ENCODE measurements at regions not wholly inside any gene's neighbourhood (a gene's known extent, or its start where the extent isn't known, plus 50 kb on each side); places are given as distances from the start of the nearest gene placed in this dataset.

DNA sequence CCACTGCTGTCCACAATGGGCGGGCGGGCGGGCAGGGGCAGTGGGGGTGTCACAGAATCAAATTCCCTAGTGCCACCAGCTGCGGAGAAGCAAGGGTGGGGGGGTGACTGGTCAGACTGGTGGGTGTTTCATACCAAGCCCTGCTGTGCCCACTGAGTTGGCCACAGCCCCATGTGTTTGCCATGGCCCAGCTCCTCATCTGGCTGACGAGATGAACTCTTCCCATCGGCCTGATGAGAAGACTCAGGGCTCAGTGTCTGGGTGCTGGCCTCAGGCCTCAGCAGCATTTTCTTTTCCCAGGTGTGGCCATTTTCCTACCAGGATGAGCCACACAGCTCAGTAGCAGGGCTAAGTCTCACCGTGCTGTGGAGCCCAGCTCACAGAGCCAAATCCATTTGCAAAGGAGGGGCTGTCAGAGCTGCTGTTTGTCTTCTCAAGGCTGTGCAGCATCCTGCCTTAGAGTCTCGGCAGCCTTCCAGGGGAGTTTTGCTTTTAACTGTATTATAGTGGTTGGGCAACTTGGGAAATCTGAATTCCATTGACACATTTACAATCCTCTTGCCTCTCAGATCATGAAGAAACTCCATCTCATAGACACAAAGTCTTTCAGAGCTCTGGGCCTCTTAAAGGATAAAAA, 176.8 kb downstream of the ABHD5 start:
- in situ Hi-C loops (cut with MboI; ENCODE audit: low pct_unique_long_range_greater_than_20kb, low sequenced_read_pairs, unreplicated experiment), result no loop called here
- no peak for DNase-seq (ENCODE audit: low spot score)
- TF ChIP-seq, protein P1, sequence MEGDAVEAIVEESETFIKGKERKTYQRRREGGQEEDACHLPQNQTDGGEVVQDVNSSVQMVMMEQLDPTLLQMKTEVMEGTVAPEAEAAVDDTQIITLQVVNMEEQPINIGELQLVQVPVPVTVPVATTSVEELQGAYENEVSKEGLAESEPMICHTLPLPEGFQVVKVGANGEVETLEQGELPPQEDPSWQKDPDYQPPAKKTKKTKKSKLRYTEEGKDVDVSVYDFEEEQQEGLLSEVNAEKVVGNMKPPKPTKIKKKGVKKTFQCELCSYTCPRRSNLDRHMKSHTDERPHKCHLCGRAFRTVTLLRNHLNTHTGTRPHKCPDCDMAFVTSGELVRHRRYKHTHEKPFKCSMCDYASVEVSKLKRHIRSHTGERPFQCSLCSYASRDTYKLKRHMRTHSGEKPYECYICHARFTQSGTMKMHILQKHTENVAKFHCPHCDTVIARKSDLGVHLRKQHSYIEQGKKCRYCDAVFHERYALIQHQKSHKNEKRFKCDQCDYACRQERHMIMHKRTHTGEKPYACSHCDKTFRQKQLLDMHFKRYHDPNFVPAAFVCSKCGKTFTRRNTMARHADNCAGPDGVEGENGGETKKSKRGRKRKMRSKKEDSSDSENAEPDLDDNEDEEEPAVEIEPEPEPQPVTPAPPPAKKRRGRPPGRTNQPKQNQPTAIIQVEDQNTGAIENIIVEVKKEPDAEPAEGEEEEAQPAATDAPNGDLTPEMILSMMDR (IDR thresholded peaks at IDR 0.05; ENCODE audit: extremely low read depth, insufficient read depth, missing control alignments), result no peak

DNA sequence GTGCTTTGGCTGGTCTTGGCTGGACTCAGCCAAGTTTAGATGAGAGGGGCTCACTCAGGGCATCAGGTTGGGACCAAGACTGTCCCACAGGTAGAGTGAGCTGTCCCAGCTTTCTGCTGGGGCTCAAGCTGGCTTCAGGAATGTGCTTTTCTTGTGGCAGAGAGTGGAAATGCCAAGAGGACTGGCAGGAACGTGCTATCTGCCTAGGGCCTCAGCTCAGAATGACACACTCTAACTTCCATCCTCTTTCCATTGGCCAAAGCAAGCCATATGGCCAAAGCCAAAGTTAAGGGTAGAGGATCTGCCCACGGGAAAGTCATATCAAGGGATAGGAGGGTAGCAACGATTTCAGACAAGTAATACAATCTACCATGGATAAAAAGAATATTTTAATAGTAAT, 178.8 kb downstream of the ABHD5 start:
- in situ Hi-C loops (cut with MboI; ENCODE audit: low pct_unique_long_range_greater_than_20kb, low sequenced_read_pairs, unreplicated experiment), result no loop called here
- TF ChIP-seq, protein P1 (IDR thresholded peaks at IDR 0.05; ENCODE audit: extremely low read depth, insufficient read depth, missing control alignments), result no peak
- DNase-seq (ENCODE audit: low spot score), result no peak

DNA sequence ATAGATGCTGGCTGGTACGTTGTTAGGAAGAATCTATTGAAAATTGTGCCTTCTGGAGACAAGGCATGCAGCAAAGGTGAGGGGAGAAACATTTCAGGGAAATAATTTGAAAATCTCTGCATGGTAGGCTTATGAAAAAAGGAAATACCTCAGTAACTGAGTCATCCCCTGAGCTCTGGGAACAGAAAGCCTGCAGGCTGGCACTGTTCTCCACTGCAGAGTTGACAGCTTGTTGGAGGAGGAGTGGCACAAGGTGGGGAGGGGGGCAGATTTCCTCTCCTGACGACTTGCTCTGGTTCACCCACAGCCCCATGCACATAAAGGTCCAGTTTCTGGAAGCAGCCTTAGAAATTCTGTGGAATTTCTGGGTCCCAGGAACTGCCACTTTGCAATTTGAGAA, 179.4 kb downstream of the ABHD5 start:
- no peak for DNase-seq (ENCODE audit: low spot score)
- in situ Hi-C loops (cut with MboI; ENCODE audit: low pct_unique_long_range_greater_than_20kb, low sequenced_read_pairs, unreplicated experiment), result no loop called here
- TF ChIP-seq, protein P1 (IDR thresholded peaks at IDR 0.05; ENCODE audit: extremely low read depth, insufficient read depth, missing control alignments), result no peak

DNA sequence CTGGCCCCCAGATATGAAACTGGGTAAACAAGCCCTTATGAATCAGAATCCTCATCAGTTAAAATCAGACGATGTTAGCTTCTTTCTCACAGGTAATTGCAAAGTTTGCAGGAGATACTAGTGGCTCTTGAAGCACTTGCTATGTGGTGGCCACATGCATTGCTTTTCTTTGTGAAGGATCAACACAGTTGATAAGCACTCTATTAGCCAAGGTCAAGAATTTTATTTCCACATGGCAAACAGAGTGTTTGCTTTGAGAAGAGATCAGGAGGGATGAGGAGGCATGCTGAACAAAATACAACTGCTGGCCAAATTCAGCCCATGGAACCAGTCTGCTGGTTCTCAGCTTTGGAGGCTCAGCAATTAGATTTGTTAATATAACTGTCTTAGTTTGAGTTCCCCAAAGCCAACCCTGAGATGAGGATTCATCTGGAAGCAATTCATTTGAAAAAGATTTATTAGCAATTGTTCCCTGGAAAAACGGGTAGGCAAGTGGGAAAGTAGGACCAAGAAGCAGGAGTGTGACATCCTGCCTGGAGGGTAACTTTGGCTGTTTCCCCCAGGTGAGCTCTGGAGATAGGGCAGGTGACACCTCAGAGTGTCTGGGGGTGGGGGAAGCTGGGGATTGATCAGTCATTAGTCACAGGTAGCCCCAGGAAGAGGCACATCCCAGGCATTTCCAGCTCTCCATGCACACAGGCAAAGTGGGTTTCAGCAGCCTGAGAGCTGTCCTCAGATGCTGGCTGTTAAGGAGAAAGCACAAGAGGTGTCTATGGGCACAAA, 180.3 kb downstream of the ABHD5 start:
- in situ Hi-C loops (cut with MboI; ENCODE audit: low pct_unique_long_range_greater_than_20kb, low sequenced_read_pairs, unreplicated experiment), result no loop called here
- TF ChIP-seq, protein P1 (IDR thresholded peaks at IDR 0.05; ENCODE audit: extremely low read depth, insufficient read depth, missing control alignments), result no peak
- DNase-seq (ENCODE audit: low spot score), result no peak

DNA sequence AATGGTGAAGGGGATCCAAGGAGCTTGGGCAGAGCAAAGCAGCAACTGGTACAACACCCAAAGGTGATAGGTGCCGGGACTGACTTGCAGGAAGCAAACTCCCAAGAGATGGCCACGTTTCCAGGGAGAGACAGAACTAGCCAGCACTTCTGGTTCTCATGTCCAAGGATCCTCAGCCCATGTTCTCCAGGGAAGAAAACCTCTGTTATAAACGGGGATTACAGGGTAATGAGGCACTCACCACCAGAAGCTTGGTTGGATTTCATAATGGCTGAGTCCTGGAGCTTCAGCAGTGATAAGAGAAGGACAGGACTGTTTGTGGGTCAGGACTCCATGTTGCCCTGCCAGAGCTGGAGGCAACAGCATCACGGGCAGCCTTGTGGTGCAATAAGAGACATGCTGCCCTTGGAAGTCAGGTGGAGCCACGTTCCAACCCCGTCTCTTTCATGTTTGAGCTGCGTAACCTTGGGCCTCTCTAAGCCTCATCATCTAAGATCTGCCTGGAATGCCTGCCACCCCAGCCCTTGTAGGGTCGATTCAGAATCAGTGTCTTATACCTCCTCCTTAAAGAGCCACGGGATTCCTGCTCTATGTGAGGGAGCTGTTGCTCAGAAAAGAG, 181.0 kb downstream of the ABHD5 start:
- TF ChIP-seq, protein P1 (IDR thresholded peaks at IDR 0.05; ENCODE audit: extremely low read depth, insufficient read depth, missing control alignments), result no peak
- in situ Hi-C loops (cut with MboI; ENCODE audit: low pct_unique_long_range_greater_than_20kb, low sequenced_read_pairs, unreplicated experiment), result no loop called here
- DNase-seq (ENCODE audit: low spot score), result no peak

DNA sequence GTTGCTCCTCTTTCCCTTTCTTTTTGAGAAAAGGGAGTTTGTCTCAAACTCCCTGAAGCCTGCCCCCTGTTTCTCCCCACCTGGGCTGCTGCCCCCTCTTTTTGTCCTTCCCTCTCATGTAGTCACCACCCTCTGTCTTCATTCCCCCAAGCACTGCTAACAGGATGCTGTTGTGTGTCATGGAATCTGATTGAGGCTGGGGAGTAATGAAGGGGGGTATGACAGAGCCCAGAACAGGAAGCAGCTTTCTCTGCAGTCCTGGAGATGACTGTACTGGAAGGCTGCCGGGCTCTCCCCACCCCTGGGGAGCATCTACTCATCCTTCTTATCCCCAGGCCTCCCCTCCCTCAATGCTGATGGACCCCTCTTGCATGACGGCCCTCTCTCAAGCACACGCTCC, 181.6 kb downstream of the ABHD5 start:
- TF ChIP-seq, protein P1 (IDR thresholded peaks at IDR 0.05; ENCODE audit: extremely low read depth, insufficient read depth, missing control alignments), result no peak
- DNase-seq (ENCODE audit: low spot score), result no peak
- in situ Hi-C loops (cut with MboI; ENCODE audit: low pct_unique_long_range_greater_than_20kb, low sequenced_read_pairs, unreplicated experiment), result no loop called here
